RWPE2 (cell line): ENCODE measurements at regions not wholly inside any gene's neighbourhood (a gene's known extent, or its start where the extent isn't known, plus 50 kb on each side); places are given as distances from the start of the nearest gene placed in this dataset.
A peak's percentile ranks its signal among the peaks of the same experiment; 100 is the strongest.

Source experiments
- ATAC-seq: fragments of 200-7000 bp; cut with Tn5 transposase; 3 replicates; pipeline ENCODE4 v1.9.1; 2021; ENCODE audit warnings: low read depth
- DNase-seq: peaks from one replicate; pipeline ENCODE4 v3.0.0-alpha.2; 2020; ENCODE audit warnings: low spot score
- H3K27ac ChIP-seq: fragments of 450-650 bp; 2 replicates; pipeline ENCODE4 v1.5.1; 2017; ENCODE audit warnings: mild to moderate bottlenecking; ENCODE audit not compliant: poor library complexity, severe bottlenecking
- H3K27me3 ChIP-seq: fragments of 250-450 bp; sonication (Bioruptor Pico); 2 replicates; pipeline ENCODE4 v1.5.1; 2021; ENCODE audit warnings: mild to moderate bottlenecking, moderate library complexity; ENCODE audit not compliant: insufficient read depth, poor library complexity, severe bottlenecking
- H3K36me3 ChIP-seq: fragments of 250-450 bp; sonication (Bioruptor Pico); 2 replicates; pipeline ENCODE4 v1.5.1; 2020; ENCODE audit warnings: low read depth, mild to moderate bottlenecking, moderate library complexity
- H3K4me1 ChIP-seq: fragments of 250-450 bp; sonication (Bioruptor Pico); 2 replicates; pipeline ENCODE4 v1.5.1; 2021; ENCODE audit warnings: mild to moderate bottlenecking, moderate library complexity; ENCODE audit not compliant: insufficient read depth, poor library complexity, severe bottlenecking
- H3K4me3 ChIP-seq: fragments of 250-450 bp; sonication (Bioruptor Pico); 2 replicates; pipeline ENCODE4 v1.5.1; 2021; ENCODE audit warnings: mild to moderate bottlenecking, moderate library complexity; ENCODE audit not compliant: severe bottlenecking
- H3K9me3 ChIP-seq: fragments of 250-450 bp; sonication (Bioruptor Pico); 2 replicates; pipeline ENCODE4 v1.5.1; 2021; ENCODE audit warnings: mild to moderate bottlenecking, moderate library complexity; ENCODE audit not compliant: severe bottlenecking
- CTCF ChIP-seq: fragments of 450-650 bp; IDR thresholded peaks from one replicate; pipeline ENCODE4 v1.5.1; 2017; ENCODE audit warnings: mild to moderate bottlenecking, moderate library complexity; ENCODE audit not compliant: poor library complexity, severe bottlenecking

GRCh38 chr11:103656382-103656781 lies 380.1 kb upstream of the DDI1 start:
- TF ChIP-seq CTCF: no peak
- no peak for ATAC-seq

GRCh38 chr11:103659206-103659618 lies 377.2 kb upstream of the DDI1 start:
- Histone ChIP-seq H3K36me3 (no peaks in the 10 kb centered on the region), H3K4me1 (no peaks in the 10 kb centered on the region), H3K9me3 (no peaks in the 10 kb centered on the region), H3K4me3 (no peak overlapping the region), H3K27ac (no peak overlapping the region), H3K27me3 (no peaks in the 10 kb centered on the region)
- DNase-seq (no peak), ATAC-seq (peak; percentile 75; the same call in 2 of the 3 replicates)
- TF ChIP-seq CTCF: peak; percentile 59

More at GRCh38 chr11:103656382-103656781, 380.1 kb upstream of the DDI1 start:
- DNase-seq: no peak
- Histone ChIP-seq H3K4me1 (no peaks in the 10 kb centered on the region), H3K27ac (no peak overlapping the region), H3K27me3 (no peaks in the 10 kb centered on the region), H3K9me3 (no peaks in the 10 kb centered on the region), H3K36me3 (no peaks in the 10 kb centered on the region), H3K4me3 (no peak overlapping the region)

DNA sequence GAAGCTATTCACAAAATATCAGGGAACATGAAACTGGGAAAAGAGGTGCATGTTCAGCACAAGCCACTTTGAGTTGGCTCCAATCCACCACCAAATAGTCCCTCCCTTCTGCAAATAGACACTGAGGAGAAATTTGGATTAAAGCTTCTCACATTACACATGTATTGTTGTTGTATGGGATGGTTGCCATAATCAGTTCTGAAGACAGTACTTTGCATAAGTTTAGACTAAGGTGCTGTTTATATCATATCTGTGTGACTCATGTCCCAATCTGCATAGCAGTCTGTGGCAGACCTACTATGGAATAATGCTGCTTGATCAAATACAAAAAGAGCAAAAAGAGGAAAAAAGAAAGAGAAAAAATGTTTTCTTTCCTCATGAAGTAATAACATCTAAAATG lies 376.7 kb upstream of the DDI1 start:
- Histone ChIP-seq H3K4me1 (no peaks in the 10 kb centered on the region), H3K27me3 (no peaks in the 10 kb centered on the region), H3K27ac (no peak overlapping the region), H3K9me3 (no peaks in the 10 kb centered on the region), H3K36me3 (no peaks in the 10 kb centered on the region), H3K4me3 (no peak overlapping the region)
- no peak for TF ChIP-seq CTCF
- DNase-seq (no peak), ATAC-seq (no peak)

DNA sequence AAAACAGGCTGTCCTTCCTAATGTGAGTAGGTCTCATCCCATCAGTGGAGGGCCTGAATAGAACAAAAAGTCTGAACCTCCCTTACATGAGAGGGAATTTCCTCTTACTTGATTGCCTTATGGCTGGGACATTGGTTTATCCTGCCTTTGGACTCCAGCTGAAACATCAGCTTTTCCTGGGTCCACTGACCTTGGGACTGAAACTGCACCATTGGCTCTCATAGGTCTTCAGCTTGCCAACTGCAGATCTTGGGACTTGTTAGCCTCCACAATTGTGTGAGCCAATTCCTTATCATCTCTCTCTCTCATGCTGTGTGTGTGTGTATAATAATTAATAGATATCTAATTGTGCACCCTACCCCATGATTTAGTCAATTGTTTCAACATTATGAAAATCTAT lies 375.3 kb upstream of the DDI1 start:
- no peaks in the 10 kb centered on the region for H3K27me3 ChIP-seq
- no peak for ATAC-seq
- H3K4me3 ChIP-seq: no peak overlapping the region
- no peaks in the 10 kb centered on the region for H3K36me3 ChIP-seq
- H3K9me3 ChIP-seq: no peaks in the 10 kb centered on the region
- no peaks in the 10 kb centered on the region for H3K4me1 ChIP-seq
- DNase-seq: no peak
- no peak overlapping the region for H3K27ac ChIP-seq
- TF ChIP-seq CTCF: no peak

- no peak overlapping the region for H3K27ac ChIP-seq
- H3K27me3 ChIP-seq: no peaks in the 10 kb centered on the region
- DNase-seq (no peak), ATAC-seq (no peak)
- no peak for TF ChIP-seq CTCF
- H3K4me3 ChIP-seq: no peak overlapping the region
- no peaks in the 10 kb centered on the region for H3K36me3 ChIP-seq
- no peaks in the 10 kb centered on the region for H3K9me3 ChIP-seq
- no peaks in the 10 kb centered on the region for H3K4me1 ChIP-seq
Observed at GRCh38 chr11:103661991-103662390, 374.4 kb upstream of the DDI1 start.
